ENCODE measurements at regions not wholly inside any gene's neighbourhood (a gene's known extent, or its start where the extent isn't known, plus 50 kb on each side); places are given as distances from the start of the nearest gene placed in this dataset.
"Not testable (repeated sequence)": the region's sequence is repeated elsewhere in the genome, so short reads cannot be mapped to it uniquely, and the experiment has no call there.

DNA sequence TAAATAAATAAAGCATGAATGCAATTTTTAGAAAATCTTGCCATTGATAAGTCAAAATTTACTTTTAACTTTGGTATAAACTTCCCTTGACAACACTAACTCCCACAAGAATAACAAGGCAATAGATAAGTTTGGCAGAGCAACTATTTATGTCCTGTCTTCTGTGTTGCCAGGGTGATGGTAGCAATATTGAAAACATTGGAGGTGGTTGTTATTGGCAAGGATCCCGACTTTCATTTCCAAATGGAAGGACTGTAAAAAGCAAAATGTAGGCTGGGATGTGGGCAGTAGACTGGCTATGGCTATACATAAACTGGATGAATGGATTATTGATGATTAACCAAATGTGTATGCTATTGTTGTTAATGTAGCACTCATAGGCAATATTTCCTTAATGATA, 134.9 kb upstream of the CACNA2D1 start:
- TF ChIP-seq, protein P1, sequence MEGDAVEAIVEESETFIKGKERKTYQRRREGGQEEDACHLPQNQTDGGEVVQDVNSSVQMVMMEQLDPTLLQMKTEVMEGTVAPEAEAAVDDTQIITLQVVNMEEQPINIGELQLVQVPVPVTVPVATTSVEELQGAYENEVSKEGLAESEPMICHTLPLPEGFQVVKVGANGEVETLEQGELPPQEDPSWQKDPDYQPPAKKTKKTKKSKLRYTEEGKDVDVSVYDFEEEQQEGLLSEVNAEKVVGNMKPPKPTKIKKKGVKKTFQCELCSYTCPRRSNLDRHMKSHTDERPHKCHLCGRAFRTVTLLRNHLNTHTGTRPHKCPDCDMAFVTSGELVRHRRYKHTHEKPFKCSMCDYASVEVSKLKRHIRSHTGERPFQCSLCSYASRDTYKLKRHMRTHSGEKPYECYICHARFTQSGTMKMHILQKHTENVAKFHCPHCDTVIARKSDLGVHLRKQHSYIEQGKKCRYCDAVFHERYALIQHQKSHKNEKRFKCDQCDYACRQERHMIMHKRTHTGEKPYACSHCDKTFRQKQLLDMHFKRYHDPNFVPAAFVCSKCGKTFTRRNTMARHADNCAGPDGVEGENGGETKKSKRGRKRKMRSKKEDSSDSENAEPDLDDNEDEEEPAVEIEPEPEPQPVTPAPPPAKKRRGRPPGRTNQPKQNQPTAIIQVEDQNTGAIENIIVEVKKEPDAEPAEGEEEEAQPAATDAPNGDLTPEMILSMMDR (IDR thresholded peaks at IDR 0.05): no peak
- no peak for DNase-seq (ENCODE audit: low spot score)
- Histone ChIP-seq H3K4me3 (no peak overlapping the region), H3K27ac (no peak overlapping the region)

- DNase-seq (ENCODE audit: low spot score): peak; percentile 80
- TF ChIP-seq, protein P1 (IDR thresholded peaks at IDR 0.05): peak; percentile 90
- H3K4me3 ChIP-seq: peak overlapping the region; percentile 41
- no peak overlapping the region for H3K27ac ChIP-seq
These were observed 128.8 kb upstream of the CACNA2D1 start for GRCh38 chr7:82572195-82572880.

DNA sequence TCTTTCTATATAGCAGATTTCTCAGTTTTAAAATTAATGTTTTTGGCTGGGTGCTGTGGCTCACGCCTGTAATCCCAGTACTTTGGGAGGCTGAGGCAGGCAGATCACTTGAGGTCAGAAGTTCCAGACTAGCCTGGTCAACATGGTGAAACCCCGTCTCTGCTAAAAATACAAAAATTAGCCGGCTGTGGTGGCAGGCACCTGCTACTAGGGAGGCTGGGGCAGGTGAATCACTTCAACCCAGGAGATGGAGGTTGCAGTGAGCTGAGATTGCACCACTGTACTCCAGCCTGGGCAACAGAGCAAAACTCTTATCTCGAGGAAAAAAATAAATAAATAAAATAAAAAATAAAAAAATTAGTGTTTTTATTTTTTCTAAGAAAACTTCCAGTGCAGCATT, 127.5 kb upstream of the CACNA2D1 start:
- H3K27ac ChIP-seq; H3K4me3 ChIP-seq; DNase-seq (ENCODE audit: low spot score): not testable (repeated sequence)

DNA sequence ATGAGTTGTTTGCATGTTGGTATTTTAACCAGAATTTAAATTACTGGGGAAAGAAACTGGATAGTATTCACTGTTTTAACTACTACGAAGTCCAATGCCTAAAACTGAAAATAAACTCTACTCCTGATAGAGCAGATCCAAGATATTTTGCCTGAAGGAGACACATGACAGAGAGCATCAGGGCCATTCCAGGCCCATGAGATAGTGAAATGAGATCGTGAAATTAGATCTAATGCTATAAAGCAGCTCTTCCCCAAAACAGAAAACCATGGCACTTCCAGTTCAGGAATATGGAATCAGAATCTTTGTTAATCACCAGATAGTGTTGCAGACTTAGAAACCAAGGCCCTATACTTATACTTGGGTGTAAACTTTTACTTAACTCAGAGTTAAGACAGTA, 124.3 kb upstream of the CACNA2D1 start:
- TF ChIP-seq, protein P1 (IDR thresholded peaks at IDR 0.05): no peak
- no peak overlapping the region for H3K27ac ChIP-seq

DNA sequence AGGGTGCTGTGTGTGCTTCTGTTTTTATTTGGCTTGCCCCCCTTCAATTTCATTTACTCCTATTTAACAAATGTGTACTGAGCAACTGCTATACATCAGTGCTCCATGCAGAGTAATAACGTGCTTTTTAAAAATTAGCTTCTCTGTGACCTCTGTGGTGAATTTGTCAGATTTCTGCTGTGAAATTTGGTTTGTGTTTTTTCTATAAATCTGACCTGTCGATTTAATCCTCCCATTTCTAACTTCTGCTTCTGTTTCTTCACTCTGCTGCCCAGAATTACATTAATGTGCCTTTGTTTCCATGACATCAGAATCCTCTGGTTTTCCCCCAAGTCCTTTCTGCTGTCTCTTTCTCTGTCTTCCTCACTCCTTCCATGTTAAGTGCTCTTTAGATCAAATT, 123.8 kb upstream of the CACNA2D1 start:
- Histone ChIP-seq H3K4me3 (no peak overlapping the region), H3K27ac (peak overlapping the region in 1 of 2 donors; percentile 14)
- no peak for DNase-seq (ENCODE audit: low spot score)
- TF ChIP-seq, protein P1 (IDR thresholded peaks at IDR 0.05): no peak

More for the DNA sequence above, 124.3 kb upstream of the CACNA2D1 start:
- DNase-seq (ENCODE audit: low spot score): no peak
- no peak overlapping the region for H3K4me3 ChIP-seq

GRCh38 chr7:82566752-82567151, 123.2 kb upstream of the CACNA2D1 start:
- TF ChIP-seq, protein P1 (IDR thresholded peaks at IDR 0.05): no peak
- H3K4me3 ChIP-seq: no peak overlapping the region
- H3K27ac ChIP-seq: peak overlapping the region in 1 of 2 donors; percentile 14
- no peak for DNase-seq (ENCODE audit: low spot score)

- no peak for DNase-seq (ENCODE audit: low spot score)
- no peak overlapping the region for H3K27ac ChIP-seq
- TF ChIP-seq, protein P1 (IDR thresholded peaks at IDR 0.05): no peak
- H3K4me3 ChIP-seq: no peak overlapping the region
These were observed 119.3 kb upstream of the CACNA2D1 start for GRCh38 chr7:82562716-82563404.

Data from coronary artery (tissue), 2 donors.